SK-N-SH (cell line): ENCODE measurements at regions not wholly inside any gene's neighbourhood (a gene's known extent, or its start where the extent isn't known, plus 50 kb on each side); places are given as distances from the start of the nearest gene placed in this dataset.

Experiments
- CTCF ChIA-PET: fragments of 300-600, 350-600 bp; formaldehyde crosslinking; extraction: SDS; loops from one replicate; lab custom pipeline; 2021; lab: Yijun Ruan, JAX
- POLR2A ChIA-PET: fragments of 350-600 bp; sonication (Branson Sonifier 250); formaldehyde crosslinking; extraction: SDS; loops from one replicate; lab custom pipeline; 2020; ENCODE audit warnings: antibody characterized with exemption, inconsistent platforms; lab: Yijun Ruan, JAX
- DNase-seq: peaks from one replicate; pipeline ENCODE4 v3.0.0; 2012
- H2AFZ ChIP-seq: fragments of 200-600 bp; sonication (generic); 2 replicates; pipeline ENCODE4 v1.8.1; 2016; ENCODE audit warnings: antibody characterized with exemption, mild to moderate bottlenecking, low read depth
- H3F3A ChIP-seq: fragments of 200-600 bp; sonication (generic); replicated peaks from 2 replicates; pipeline ENCODE3; 2016; ENCODE audit warnings: antibody characterized with exemption, mild to moderate bottlenecking; ENCODE audit not compliant: insufficient read depth
- H3K27ac ChIP-seq, 2 experiments: fragments of 200-500 bp in 1 of 2; fragments of 200-600 bp in 1 of 2; sonication (Bioruptor generic) in 1 of 2; sonication (generic), shearing (Covaris generic) in 1 of 2; 2 replicates each; pipeline versions ENCODE4 v1.5.1 to v1.6.1; 2014 to 2016; ENCODE audit warnings: low read depth in 2 of 2, inconsistent platforms in 1 of 2, low read length in 1 of 2, mild to moderate bottlenecking in 1 of 2, mixed read lengths in 1 of 2
- H3K27me3 ChIP-seq: fragments of 200-600 bp; sonication (generic), shearing (Covaris generic); 2 replicates; pipeline ENCODE4 v1.6.1; 2016; ENCODE audit warnings: mixed run types; ENCODE audit not compliant: insufficient read depth
- H3K36me3 ChIP-seq, 2 experiments: fragments of 200-500 bp in 1 of 2; fragments of 200-600 bp in 1 of 2; sonication (Bioruptor generic) in 1 of 2; sonication (generic) in 1 of 2; replicated peaks in 1 of 2; 2 replicates each; pipeline versions ENCODE3 to v1.5.1; 2014 to 2016; ENCODE audit warnings: low read length in 1 of 2, mild to moderate bottlenecking in 1 of 2; ENCODE audit not compliant: insufficient read depth in 2 of 2, control insufficient read depth in 1 of 2
- H3K4me1 ChIP-seq, 2 experiments: fragments of 200-500 bp in 1 of 2; fragments of 200-600 bp in 1 of 2; sonication (Bioruptor generic) in 1 of 2; sonication (generic), shearing (Covaris generic) in 1 of 2; 2 replicates each; pipeline versions ENCODE4 v1.5.1 to v1.6.1; 2014 to 2016; ENCODE audit warnings: low read depth in 1 of 2, low read length in 1 of 2, mixed run types in 1 of 2; ENCODE audit not compliant: insufficient read depth in 2 of 2, control insufficient read depth in 1 of 2
- H3K4me2 ChIP-seq: fragments of 200-600 bp; sonication (generic), shearing (Covaris generic); 2 replicates; pipeline ENCODE4 v1.6.1; 2017; ENCODE audit warnings: mixed run types
- H3K4me3 ChIP-seq, 2 experiments: fragments of 200-500 bp in 1 of 2; fragments of 200-600 bp in 1 of 2; sonication (Bioruptor generic) in 1 of 2; sonication (generic), shearing (Covaris generic) in 1 of 2; 2 replicates each; pipeline versions ENCODE4 v1.5.1 to v1.8.1; 2014 to 2016; ENCODE audit warnings: low read depth in 2 of 2, inconsistent platforms in 1 of 2, low read length in 1 of 2, mild to moderate bottlenecking in 1 of 2, mixed read lengths in 1 of 2, moderate library complexity in 1 of 2
- H3K79me2 ChIP-seq: fragments of 200-600 bp; sonication (generic); 2 replicates; pipeline ENCODE4 v1.8.1; 2017; ENCODE audit warnings: mild to moderate bottlenecking; ENCODE audit not compliant: insufficient read depth
- H3K9ac ChIP-seq: fragments of 200-600 bp; sonication (generic); 2 replicates; pipeline ENCODE4 v1.6.1; 2017; ENCODE audit warnings: mixed run types
- H3K9me2 ChIP-seq: fragments of 200-600 bp; sonication (generic); 2 replicates; pipeline ENCODE4 v1.6.1; 2017; ENCODE audit warnings: mixed run types
- H3K9me3 ChIP-seq: fragments of 200-600 bp; sonication (generic); 2 replicates; pipeline ENCODE4 v1.6.1; 2017; ENCODE audit warnings: mixed run types, mild to moderate bottlenecking, moderate library complexity
- H4K20me1 ChIP-seq: fragments of 200-600 bp; sonication (generic); 2 replicates; pipeline ENCODE4 v1.6.1; 2017; ENCODE audit warnings: mild to moderate bottlenecking, mixed run types; ENCODE audit not compliant: insufficient read depth
- CHD2 ChIP-seq: fragments of 150-350 bp; IDR thresholded peaks from 2 replicates; pipeline ENCODE4 v1.6.1; 2018; ENCODE audit warnings: low read length; ENCODE audit not compliant: partially characterized antibody
- ELF1 ChIP-seq: IDR thresholded peaks from 2 replicates; pipeline ENCODE4 v1.4.0; 2012
- EP300 ChIP-seq, 2 experiments: IDR thresholded peaks; 2 replicates each; pipeline versions ENCODE4 v1.4.0 to v1.6.1; 2012; ENCODE audit warnings: borderline replicate concordance in 1 of 2, low read depth in 1 of 2, low read length in 1 of 2
- EZH2phosphoT487 ChIP-seq: fragments of 200-600 bp; sonication (generic); IDR thresholded peaks from 2 replicates; pipeline ENCODE4 v1.6.1; 2017; ENCODE audit warnings: low read depth, mixed run types, mild to moderate bottlenecking, antibody characterized with exemption, moderate library complexity, borderline replicate concordance
- FOSL2 ChIP-seq: IDR thresholded peaks from 2 replicates; pipeline ENCODE4 v1.4.0; 2012; ENCODE audit warnings: low read depth, mild to moderate bottlenecking, moderate library complexity, borderline replicate concordance
- GATA2 ChIP-seq: sonication (generic); formaldehyde crosslinking; IDR thresholded peaks from 2 replicates; pipeline ENCODE4 v1.5.0; 2020; ENCODE audit warnings: mild to moderate bottlenecking, missing genetic modification reagents
- JUND ChIP-seq: IDR thresholded peaks from 2 replicates; pipeline ENCODE4 v1.4.0; 2012
- MAX ChIP-seq: IDR thresholded peaks from 2 replicates; pipeline ENCODE4 v1.4.0; 2012; ENCODE audit warnings: low read depth
- NFIC ChIP-seq: IDR thresholded peaks from 2 replicates; pipeline ENCODE4 v1.4.0; 2012; ENCODE audit warnings: borderline replicate concordance
- POLR2AphosphoS5 ChIP-seq: IDR thresholded peaks from 2 replicates; pipeline ENCODE4 v1.6.1; 2012; ENCODE audit warnings: low read depth, low read length
- RAD21 ChIP-seq: IDR thresholded peaks from 2 replicates; pipeline ENCODE4 v1.6.1; 2012; ENCODE audit warnings: mild to moderate bottlenecking, low read length
- RCOR1 ChIP-seq: fragments of 150-350 bp; IDR thresholded peaks from 2 replicates; pipeline ENCODE4 v1.6.1; 2017; ENCODE audit warnings: antibody characterized with exemption, low read length
- SIN3A ChIP-seq: IDR thresholded peaks from 2 replicates; pipeline ENCODE4 v1.6.1; 2012; ENCODE audit warnings: low read depth, mild to moderate bottlenecking, low read length, moderate library complexity, borderline replicate concordance
- TAF1 ChIP-seq: IDR thresholded peaks from 2 replicates; pipeline ENCODE4 v1.6.1; 2012; ENCODE audit warnings: low read depth, mild to moderate bottlenecking, low read length, moderate library complexity, borderline replicate concordance
- TCF12 ChIP-seq: IDR thresholded peaks from 2 replicates; pipeline ENCODE4 v1.4.0; 2012
- WGBS: methylation state at CpG from one replicate; pipeline ENCODE4 v1.1.6; 2017; ENCODE audit warnings: low lambda C conversion rate; 5-methylcytosine and 5-hydroxymethylcytosine counted together
- TF ChIP-seq, protein P1 (sequence below): IDR thresholded peaks from 2 replicates; pipeline ENCODE4; 2012
- TF ChIP-seq, protein P2 (sequence below): fragments of 200-600 bp; sonication (generic); IDR thresholded peaks from 2 replicates; pipeline ENCODE4 v1.6.1; 2017; ENCODE audit warnings: antibody characterized with exemption, mild to moderate bottlenecking, moderate library complexity

DNA sequence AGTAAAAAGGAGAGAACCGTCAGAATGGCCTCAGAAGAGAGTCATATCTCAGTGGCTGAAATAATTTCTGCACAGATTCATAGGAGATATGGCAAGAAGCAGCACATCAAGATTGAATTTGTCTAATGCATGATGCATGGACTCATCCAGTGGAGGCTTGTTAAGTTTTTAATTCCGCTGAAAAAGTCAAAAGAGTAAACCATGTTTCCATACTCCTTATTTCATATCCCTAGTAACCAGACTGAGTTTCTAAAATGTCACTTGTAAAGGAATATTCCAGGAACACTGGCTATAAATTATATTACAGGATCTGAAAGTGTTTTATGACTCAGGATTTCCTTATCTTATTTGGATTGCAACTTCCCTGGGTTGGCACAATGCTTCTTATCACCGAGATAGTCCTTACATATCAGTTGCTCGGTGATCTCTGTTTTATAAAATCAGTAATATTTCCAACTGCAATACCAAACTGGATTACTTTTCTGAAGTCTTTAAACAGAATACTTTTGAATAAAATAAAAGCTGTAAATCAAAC lies 180.2 kb upstream of the TSC22D1 start:
- Histone ChIP-seq H3F3A (peaks cover 30% of the 10 kb centered on the region), H3K27me3 (no peaks in the 10 kb centered on the region), H3K4me2 (peak overlapping the region; percentile 9; the same call in 1 of the 2 replicates), H3K36me3 (no peaks in the 10 kb centered on the region), H3K27ac (peak overlapping the region; percentile 64 to 69; a peak in 3 of 4 replicates), H2AFZ (0 out of 2 replicates have a peak overlapping the region, but pooled peaks have one; percentile 20), H3K79me2 (no peaks in the 10 kb centered on the region), H3K9me2 (no peaks in the 10 kb centered on the region), H3K4me1 (peaks cover 29 to 33% of the 10 kb centered on the region in 2 experiments), H3K9ac (peak overlapping the region; percentile 16), H4K20me1 (no peaks in the 10 kb centered on the region), H3K4me3 (no peak overlapping the region), H3K9me3 (no peaks in the 10 kb centered on the region)
- ChIA-PET CTCF (no interaction called here), POLR2A (interaction anchor here (0.6 kb wide), 1 partner anchor 237 kb away, joined by 3 read pairs; no protein-coding TSS in a partner anchor)
- peak; percentile 34; the same call in 1 of the 2 replicates for TF ChIP-seq FOSL2
- TF ChIP-seq, protein P1, sequence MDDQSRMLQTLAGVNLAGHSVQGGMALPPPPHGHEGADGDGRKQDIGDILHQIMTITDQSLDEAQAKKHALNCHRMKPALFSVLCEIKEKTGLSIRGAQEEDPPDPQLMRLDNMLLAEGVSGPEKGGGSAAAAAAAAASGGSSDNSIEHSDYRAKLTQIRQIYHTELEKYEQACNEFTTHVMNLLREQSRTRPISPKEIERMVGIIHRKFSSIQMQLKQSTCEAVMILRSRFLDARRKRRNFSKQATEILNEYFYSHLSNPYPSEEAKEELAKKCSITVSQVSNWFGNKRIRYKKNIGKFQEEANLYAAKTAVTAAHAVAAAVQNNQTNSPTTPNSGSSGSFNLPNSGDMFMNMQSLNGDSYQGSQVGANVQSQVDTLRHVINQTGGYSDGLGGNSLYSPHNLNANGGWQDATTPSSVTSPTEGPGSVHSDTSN = peak; percentile 70
- peak; percentile 46; the same call in 1 of the 2 replicates for TF ChIP-seq TCF12
- TF ChIP-seq ELF1 = no peak
- TF ChIP-seq GATA2 (CRISPR knock-in tag) = peak; percentile 13; the same call in 1 of the 2 replicates
- TF ChIP-seq RAD21 = no peak
- TF ChIP-seq, protein P2, sequence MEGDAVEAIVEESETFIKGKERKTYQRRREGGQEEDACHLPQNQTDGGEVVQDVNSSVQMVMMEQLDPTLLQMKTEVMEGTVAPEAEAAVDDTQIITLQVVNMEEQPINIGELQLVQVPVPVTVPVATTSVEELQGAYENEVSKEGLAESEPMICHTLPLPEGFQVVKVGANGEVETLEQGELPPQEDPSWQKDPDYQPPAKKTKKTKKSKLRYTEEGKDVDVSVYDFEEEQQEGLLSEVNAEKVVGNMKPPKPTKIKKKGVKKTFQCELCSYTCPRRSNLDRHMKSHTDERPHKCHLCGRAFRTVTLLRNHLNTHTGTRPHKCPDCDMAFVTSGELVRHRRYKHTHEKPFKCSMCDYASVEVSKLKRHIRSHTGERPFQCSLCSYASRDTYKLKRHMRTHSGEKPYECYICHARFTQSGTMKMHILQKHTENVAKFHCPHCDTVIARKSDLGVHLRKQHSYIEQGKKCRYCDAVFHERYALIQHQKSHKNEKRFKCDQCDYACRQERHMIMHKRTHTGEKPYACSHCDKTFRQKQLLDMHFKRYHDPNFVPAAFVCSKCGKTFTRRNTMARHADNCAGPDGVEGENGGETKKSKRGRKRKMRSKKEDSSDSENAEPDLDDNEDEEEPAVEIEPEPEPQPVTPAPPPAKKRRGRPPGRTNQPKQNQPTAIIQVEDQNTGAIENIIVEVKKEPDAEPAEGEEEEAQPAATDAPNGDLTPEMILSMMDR = no peak
- peak; percentile 20 to 42; a peak in 1 of 4 replicates for TF ChIP-seq EP300 (IDR thresholded peaks at IDR 0.05; ENCODE audit: borderline replicate concordance in 1 of 2, low read depth in 1 of 2, low read length in 1 of 2)
- peak; percentile 66 for TF ChIP-seq NFIC
- no peak for TF ChIP-seq CHD2
- no peak for TF ChIP-seq SIN3A
- TF ChIP-seq EZH2phosphoT487 = no peak
- TF ChIP-seq MAX = no peak
- TF ChIP-seq JUND = peak; percentile 43; the same call in 1 of the 2 replicates
- no peak for TF ChIP-seq TAF1
- no peak for TF ChIP-seq POLR2AphosphoS5
- TF ChIP-seq RCOR1 = no peak
- no peak for DNase-seq
- 21% methylated on average over 4 of the region's 4 CpGs for WGBS
